HG02642 (cell line): ENCODE measurements at regions not wholly inside any gene's neighbourhood (a gene's known extent, or its start where the extent isn't known, plus 50 kb on each side); places are given as distances from the start of the nearest gene placed in this dataset.

ENCODE experiments used
- ATAC-seq: cut with Tn5 transposase; IDR thresholded peaks from one replicate; pipeline ENCODE4 v1.9.1; 2021; ENCODE audit warnings: mild to moderate bottlenecking; ENCODE audit not compliant: unreplicated experiment, poor library complexity

GRCh38 chr15:81504170-81504905, 130.3 kb upstream of the TMC3 start:
- ATAC-seq = no peak

DNA sequence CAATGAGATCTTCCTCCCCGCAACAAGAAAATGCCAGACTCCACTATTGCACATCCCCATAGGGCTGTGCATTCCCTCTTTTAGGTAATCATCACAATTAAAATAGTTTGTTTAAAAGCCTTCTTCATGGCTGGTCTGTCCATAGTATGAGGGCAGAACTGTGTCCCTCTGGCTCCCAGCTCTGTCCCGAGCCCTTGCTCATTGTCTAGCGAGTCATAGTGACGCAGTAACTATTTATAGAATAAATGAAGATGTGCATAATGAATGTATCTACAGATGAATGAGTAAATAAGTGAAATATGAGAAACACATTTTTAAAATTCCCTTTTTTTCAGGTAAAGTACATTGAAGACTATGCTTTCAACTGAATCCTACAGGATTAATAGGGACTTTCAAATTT, 128.4 kb upstream of the TMC3 start:
- ATAC-seq = no peak

DNA sequence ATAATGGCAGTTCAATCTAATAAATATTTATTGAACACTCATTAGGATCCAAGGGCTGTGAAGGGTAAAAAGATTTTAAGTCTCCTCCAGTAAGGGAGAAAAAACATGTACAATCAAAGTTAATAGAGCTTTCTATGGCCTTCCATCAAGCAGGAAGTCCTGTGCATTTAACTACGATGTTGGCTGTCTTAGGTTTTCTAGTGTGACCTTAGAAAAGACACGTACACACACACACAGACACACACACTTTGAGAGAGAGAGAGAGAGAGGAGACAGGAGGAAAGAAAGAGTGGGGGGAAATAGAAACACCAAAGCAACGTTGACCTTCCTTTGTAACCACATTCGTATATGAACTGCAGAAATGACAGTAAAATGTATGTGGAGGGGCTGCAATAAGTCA, 126.1 kb upstream of the TMC3 start:
- ATAC-seq = no peak

DNA sequence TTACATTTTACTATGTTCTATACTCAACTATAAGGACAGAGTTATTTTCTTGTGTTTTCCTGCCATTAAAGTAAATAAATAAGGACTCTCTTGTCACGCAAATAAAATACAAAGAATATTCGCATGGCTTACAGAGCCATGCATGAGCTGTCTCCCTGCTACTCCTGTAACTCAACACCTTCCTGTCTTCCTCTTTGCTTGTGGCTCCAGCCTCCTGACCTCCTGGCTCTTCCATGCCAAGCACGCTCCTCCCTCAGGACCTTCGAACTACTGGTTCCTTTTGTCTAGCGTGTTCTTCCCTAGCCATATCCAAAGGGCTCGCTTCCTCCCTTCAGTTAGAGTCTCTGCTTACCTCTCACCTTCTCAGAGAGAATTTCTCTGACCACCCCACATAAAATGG, 124.3 kb upstream of the TMC3 start:
- no peak for ATAC-seq

- ATAC-seq = no peak
Measured at GRCh38 chr15:81497238-81497637, 123.2 kb upstream of the TMC3 start.

DNA sequence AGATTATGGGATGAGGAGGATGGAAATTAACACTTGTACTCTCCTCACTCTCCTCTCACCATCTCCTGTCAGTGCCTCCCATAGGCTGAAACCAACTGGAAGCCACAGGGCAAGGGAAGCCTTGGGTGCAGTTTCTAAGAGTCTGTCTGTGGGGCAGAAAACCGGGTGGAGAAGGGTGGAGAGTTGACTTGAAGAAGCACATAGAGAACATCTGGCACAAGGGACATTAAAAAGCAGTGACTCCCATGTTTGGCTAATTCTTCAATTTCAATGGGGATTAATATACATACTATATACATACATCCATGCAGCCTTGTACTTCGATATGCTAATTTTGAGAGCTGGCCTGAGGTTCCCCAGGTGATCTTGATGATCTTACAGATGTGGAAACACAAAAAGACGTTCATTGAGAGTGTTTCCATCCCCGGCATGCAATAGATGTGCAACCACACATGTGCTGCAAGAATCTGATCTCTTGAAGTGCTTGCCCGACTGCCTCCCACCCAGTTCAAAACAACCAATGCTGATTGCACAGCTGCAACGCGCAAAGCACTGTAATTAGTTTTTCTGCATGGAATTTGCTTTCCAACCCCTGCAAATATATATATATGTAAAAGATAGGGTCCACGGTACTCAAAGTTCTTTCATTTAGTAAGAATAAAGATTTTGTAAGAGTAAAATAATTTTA, 121.9 kb upstream of the TMC3 start:
- no peak for ATAC-seq

- no peak for ATAC-seq
Measured at GRCh38 chr15:81492969-81493645, 119.1 kb upstream of the TMC3 start.

DNA sequence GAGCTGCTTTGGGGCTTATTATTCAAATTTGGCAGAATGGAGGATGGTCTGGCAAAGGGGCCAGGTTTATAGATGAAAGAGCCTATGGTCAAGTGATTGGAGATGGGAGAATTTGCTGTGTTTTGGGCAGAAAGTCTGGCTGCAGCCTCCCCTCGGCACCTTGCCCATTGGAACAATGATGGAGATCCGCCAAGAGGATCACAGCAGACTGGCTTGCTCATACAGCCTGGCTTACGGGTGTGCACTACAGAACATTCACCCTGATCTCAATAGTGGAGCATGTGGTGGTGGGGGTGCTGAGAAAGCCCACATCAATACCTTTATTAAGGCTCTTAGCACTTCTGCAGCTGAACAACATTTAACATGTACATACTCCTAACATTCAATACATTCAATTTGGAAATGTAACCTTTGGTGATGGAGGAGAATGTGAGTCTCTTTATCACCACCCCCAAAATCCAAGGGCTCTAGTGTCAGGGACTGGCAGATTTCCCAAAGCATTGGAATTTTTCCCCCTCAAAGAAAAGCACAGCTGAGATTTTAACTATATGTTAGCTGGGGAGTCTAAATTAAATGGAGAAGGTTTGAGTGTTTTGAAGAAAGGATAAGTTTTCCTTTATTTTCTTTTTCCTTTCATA, 118.4 kb upstream of the TMC3 start:
- ATAC-seq = no peak

DNA sequence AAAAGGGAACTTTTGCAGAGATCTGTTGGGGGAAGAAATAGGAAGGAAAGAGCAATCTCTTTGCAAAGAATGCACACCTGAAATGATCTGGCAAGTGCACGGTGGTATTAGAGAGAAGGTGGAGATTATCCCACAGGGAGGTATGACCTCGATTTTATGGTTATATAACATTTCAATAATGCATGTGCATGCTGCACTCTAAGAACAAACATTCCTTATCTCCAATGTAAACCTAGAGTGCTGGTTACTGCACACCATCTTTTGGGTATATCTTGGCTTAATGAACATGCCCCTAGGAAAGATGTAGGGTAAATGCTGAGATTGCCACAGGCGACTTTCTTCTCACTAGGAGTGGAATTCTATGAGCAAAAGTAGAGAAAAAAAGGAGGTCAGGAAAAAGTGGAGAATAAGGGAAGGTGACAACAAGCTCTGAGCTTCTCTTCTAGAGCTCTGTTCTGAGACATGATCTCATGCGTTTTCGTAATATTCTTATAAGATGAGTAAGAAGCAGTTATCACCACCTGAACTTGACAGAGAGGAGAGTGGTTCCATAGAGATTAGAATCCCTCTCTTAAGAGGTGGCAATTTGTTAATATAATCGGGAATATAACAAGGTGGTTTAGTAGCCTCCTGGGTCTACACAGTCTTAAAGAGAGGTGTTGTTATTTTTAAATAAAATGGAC, 117.5 kb upstream of the TMC3 start:
- no peak for ATAC-seq

DNA sequence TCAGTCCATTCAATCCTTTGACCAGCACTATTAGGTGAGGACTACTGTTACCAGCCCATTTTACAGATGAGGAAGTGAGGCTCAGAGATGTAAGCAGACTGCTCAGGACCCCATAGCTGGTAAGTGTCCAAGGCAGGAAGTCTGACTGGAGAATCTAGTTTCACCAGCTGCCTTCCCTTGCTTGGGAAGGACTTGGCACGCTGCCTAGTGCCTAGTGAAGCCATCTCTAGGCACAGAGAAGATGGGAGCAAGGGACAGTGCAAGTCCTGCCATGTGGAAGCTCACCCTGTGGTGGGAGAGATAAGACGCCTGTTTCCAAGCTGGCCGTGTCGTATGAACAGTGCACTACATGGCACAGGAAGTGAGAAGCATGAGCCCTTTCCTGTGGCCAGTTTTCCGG, 111.8 kb upstream of the TMC3 start:
- ATAC-seq = no peak

DNA sequence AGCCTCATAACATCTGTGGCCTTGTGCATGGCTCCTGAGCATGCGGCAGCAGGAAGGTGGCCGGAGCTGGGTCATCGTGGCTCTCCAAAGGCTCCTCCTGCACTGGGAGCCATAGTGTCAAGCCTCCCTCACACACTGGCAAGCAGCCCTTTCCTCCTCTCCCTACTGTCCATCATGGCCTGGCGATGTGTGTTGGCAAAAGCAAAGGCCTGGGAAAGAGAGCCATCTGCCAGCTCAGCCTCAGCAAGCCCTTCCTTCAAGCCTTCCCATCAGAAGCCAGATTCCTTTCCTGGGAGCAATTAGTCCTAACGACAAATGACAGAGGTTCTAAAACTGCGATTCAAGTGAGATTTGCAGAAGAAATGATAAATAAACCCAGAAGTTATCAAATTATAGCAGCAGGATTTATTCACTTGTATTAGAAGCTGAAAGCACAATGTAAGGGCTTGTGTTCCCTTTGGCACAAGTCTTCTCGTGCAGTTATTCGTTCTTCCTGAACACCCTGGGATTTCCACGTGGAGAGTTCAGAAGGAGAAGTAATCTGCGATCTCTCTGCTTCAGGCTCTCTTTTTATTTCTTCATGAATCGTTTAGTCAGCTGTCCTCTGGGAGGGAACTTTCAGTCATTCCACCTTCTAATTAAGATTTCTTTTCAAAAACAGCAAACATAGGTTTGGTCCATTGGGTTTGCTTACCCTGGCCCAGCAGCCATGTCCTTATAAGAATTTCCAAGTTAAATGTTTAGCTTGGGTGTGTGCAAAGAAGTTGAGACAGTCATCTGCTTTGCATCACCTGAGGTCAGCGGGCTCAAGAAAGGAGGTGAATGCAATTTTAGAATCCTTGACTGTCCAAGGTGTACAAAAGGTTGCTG, 110.3 kb upstream of the TMC3 start:
- no peak for ATAC-seq

DNA sequence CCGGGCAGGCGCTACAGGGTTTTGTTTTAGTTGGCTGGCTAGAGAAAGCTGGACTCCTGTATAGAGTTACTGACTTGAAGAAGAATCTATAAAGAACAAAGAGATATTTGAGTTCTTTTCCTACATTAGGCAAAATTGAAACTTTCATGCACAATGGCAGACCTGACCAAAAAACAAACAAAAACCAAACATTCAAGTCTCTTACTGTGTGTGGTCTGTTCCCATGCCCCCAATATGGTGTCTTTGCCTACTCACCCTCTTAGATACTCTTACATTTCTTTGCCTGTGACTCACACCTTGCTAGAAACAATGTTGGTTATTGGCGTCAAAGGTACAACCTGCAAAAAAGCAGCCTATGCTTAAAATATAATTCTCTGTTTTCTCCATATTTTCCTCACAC, 109.5 kb upstream of the TMC3 start:
- no peak for ATAC-seq

- ATAC-seq = no peak
Measured at GRCh38 chr15:81481346-81481745, 107.3 kb upstream of the TMC3 start.

GRCh38 chr15:81480645-81481053, 106.6 kb upstream of the TMC3 start:
- no peak for ATAC-seq

DNA sequence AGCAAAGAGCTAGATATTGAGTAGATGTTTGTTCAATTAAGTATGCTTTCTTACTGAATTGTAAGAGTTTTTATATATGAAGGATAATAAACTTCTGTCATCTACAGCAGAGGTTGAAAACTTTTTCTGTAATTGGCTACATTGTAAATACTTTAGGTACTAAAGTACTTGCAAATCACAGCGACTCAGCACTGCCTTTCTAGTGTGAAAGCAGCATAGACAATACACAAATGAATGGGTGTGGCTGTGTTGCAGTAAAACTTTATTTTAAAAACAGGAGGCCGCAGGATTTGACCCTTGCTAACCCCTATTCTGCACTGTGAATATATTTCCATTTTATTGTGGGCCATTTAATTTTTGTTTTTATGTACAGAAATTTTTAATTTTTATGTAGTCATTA, 104.3 kb upstream of the TMC3 start:
- no peak for ATAC-seq

DNA sequence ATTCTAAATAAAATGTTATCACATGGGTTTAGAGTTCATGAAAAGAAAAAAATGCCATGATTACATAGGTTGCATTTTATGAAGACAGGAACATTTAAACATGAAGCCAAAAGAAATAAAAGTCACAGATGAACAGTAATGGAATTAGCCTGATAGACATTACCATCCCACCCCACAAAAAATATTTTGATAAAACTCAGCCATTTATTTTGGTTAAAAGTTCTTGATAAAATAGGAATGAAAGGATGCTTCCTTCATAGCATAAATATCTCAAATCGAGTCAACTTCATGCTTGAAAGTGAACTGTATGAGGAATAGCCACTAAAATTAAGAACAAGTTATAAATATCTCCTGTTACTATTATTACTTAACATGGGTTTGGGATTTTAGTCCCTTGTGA, 101.9 kb upstream of the TMC3 start:
- no peak for ATAC-seq

DNA sequence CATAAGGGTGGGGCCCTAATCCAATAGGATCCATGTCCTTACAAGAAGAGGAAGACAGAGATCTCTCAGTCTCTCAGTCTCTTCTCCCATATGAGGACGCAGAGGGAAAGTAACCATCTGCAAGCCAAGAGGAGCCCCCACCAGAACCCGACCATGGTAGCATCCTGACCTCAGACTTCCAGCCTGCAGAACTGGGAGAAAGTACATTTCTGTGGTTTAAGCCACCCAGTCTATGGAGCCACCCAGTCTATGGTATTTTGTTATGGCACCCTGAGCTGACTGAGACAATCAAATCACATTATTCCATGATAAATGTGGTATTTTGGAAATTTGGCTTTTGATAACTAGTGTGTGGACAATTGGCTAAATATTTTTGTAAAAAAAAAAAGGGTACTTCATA, 101.5 kb upstream of the TMC3 start:
- ATAC-seq = no peak

DNA sequence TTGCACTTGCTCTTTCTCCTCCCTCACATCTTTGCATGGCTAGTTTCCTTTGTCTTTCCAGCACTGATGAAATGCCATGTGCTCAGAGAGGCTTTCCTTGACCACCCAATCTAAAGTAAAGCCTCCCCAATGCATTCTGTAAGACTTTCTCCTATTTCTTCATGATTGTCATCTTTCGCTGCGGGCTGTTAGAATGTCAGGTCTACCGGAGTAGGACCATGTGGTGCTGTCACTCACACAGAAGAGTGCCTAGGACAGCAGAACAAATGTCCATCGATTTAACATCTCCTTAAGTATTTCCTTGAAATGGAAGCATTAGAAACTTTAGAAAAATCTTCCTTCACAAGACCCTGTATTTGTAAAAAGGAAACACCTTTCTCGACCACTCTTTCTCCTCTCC, 99.9 kb upstream of the TMC3 start:
- ATAC-seq = no peak

DNA sequence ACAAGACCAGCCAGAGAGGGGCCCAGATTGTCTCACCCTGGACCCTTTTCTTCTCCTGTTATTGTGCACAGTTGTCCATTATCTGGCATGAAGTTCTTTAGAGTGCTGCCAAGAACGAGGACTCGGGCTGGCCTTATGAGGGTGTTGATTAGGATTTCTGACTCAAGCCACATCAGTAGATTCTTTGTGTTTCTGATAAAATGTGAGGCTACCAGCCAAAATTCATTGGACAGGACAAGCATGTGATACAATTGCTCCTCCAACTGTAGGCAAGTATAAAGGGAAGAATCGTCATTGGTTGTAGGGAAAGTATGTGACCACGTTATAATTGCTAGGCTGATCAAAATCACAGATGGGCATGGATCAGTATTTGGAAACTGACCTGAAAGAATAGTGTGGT, 99.2 kb upstream of the TMC3 start:
- no peak for ATAC-seq

GRCh38 chr15:81471151-81471550, 97.1 kb upstream of the TMC3 start:
- ATAC-seq = no peak
